K562 (cell line): ENCODE measurements at regions not wholly inside any gene's neighbourhood (a gene's known extent, or its start where the extent isn't known, plus 50 kb on each side); places are given as distances from the start of the nearest gene placed in this dataset.

ENCODE experiments used
- GABPB1 ChIP-seq: sonication (generic); formaldehyde crosslinking; IDR thresholded peaks from 2 replicates; pipeline ENCODE4 v1.8.0; 2022; ENCODE audit warnings: mild to moderate bottlenecking, missing genetic modification reagents
- ILF3 ChIP-seq: fragments of 450-650 bp; IDR thresholded peaks from 2 replicates; pipeline ENCODE4 v1.6.1; 2018; ENCODE audit warnings: antibody characterized with exemption, mild to moderate bottlenecking, moderate library complexity, borderline replicate concordance
- JUND ChIP-seq, 2 experiments: IDR thresholded peaks; 2 replicates in 1 of 2; 3 replicates in 1 of 2; pipeline ENCODE4 v1.6.1; 2011; ENCODE audit warnings: borderline replicate concordance in 2 of 2, low read depth in 2 of 2, low read length in 2 of 2, improper control_type of control experiment in 1 of 2, missing biosample characterization in 1 of 2, missing genetic modification characterization in 1 of 2, missing genetic modification reagents in 1 of 2
- MECOM ChIP-seq: fragments of 250-450 bp; sonication (Bioruptor Pico); IDR thresholded peaks from 2 replicates; pipeline ENCODE4 v1.8.0; 2022; ENCODE audit warnings: inconsistent platforms
- MLLT1 ChIP-seq, 2 experiments: fragments of 450-650 bp; IDR thresholded peaks; 2 replicates each; pipeline ENCODE4 v1.6.1; 2016
- PHB2 ChIP-seq: fragments of 450-650 bp; IDR thresholded peaks from 2 replicates; pipeline ENCODE4 v1.6.1; 2017; ENCODE audit warnings: low read depth
- PML ChIP-seq: IDR thresholded peaks from 2 replicates; pipeline ENCODE4 v1.6.1; 2012; ENCODE audit warnings: low read length, inconsistent platforms
- POLR2H ChIP-seq: IDR thresholded peaks from 2 replicates; pipeline ENCODE4 v1.6.1; 2016; ENCODE audit warnings: missing genetic modification characterization, low read depth, mild to moderate bottlenecking, control low read depth, missing compliant biosample characterization, moderate library complexity
- SNAPC5 ChIP-seq: fragments of 250-450 bp; sonication (Bioruptor Pico); IDR thresholded peaks from 2 replicates; pipeline ENCODE4 v1.8.0; 2021; ENCODE audit warnings: moderate library complexity, mild to moderate bottlenecking, inconsistent platforms
- TRIM24 ChIP-seq, 2 experiments: fragments of 450-650 bp; IDR thresholded peaks; 2 replicates each; pipeline ENCODE4 v1.6.1; 2016
- ZNF12 ChIP-seq: sonication (generic); formaldehyde crosslinking; IDR thresholded peaks from 2 replicates; pipeline ENCODE4 v1.4.0; 2020; ENCODE audit warnings: mild to moderate bottlenecking, missing genetic modification reagents
- ZNF318 ChIP-seq, 2 experiments: fragments of 450-650 bp; IDR thresholded peaks; 2 replicates each; pipeline ENCODE4 v1.6.1; 2016; ENCODE audit warnings: mild to moderate bottlenecking in 2 of 2, borderline replicate concordance in 1 of 2, low read depth in 1 of 2, moderate library complexity in 1 of 2
- ZNF512 ChIP-seq: IDR thresholded peaks from 2 replicates; pipeline ENCODE4 v1.6.1; 2016; ENCODE audit warnings: missing genetic modification characterization, missing compliant biosample characterization

- TF ChIP-seq ZNF318 (IDR thresholded peaks at IDR 0.05; ENCODE audit: borderline replicate concordance in 1 of 2, low read depth in 1 of 2) (peak in 1 of 2 experiments; percentile 48; a peak in 1 of 4 replicates), JUND (IDR thresholded peaks at IDR 0.05; ENCODE audit: borderline replicate concordance, low read depth, low read length) (peak; percentile 95), JUND (tag; IDR thresholded peaks at IDR 0.05; ENCODE audit: borderline replicate concordance, low read depth, low read length) (peak; percentile 92), MECOM (CRISPR knock-in tag) (peak; percentile 58; the same call in 1 of the 2 replicates), ZNF12 (CRISPR knock-in tag) (no peak), ZNF512 (tag) (no peak), TRIM24 (IDR thresholded peaks at IDR 0.05) (peak; percentile 99), POLR2H (tag) (peak; percentile 59), MLLT1 (IDR thresholded peaks at IDR 0.05) (no peak), PHB2 (no peak), GABPB1 (peak; percentile 53; the same call in 1 of the 2 replicates), ILF3 (no peak), SNAPC5 (CRISPR knock-in tag) (no peak), PML (no peak)
Measured at GRCh38 chr10:63703113-63703670, 182.0 kb downstream of the REEP3 start (continued).
